PC-9 (cell line): ENCODE measurements at regions not wholly inside any gene's neighbourhood (a gene's known extent, or its start where the extent isn't known, plus 50 kb on each side); places are given as distances from the start of the nearest gene placed in this dataset.
A peak's percentile ranks its signal among the peaks of the same experiment; 100 is the strongest.
"Not testable (repeated sequence)": the region's sequence is repeated elsewhere in the genome, so short reads cannot be mapped to it uniquely, and the experiment has no call there.

Experiments used
- BruUV-seq: library from RNA; stranded (reverse); fragments of 400-500 nt; replicated peaks from 2 replicates; lab custom pipeline; 2021; lab: Mats Ljungman, UMichigan
- CTCF ChIA-PET: fragments of 300-600 bp; sonication (Branson Sonifier 250); formaldehyde crosslinking; loops from one replicate; lab custom pipeline; 2022; ENCODE audit warnings: antibody characterized with exemption; lab: Charles Lee
- POLR2A ChIA-PET: fragments of 300-600 bp; sonication (Branson Sonifier 250); formaldehyde crosslinking; loops from one replicate; lab custom pipeline; 2022; ENCODE audit warnings: antibody characterized with exemption; ENCODE audit not compliant: unreplicated experiment; lab: Charles Lee
- DNase-seq, 2 experiments: peaks; one replicate each; pipeline versions ENCODE4 v3.0.0 to v3.0.0-alpha.2; 2015 to 2022; ENCODE audit warnings: mixed read lengths in 1 of 2
- H2AFZ ChIP-seq: fragments of 200-600 bp; sonication (generic); 2 replicates; pipeline ENCODE4 v1.8.1; 2017; ENCODE audit warnings: antibody characterized with exemption
- H3F3A ChIP-seq: fragments of 200-600 bp; sonication (generic); 2 replicates; pipeline ENCODE4 v1.8.1; 2017; ENCODE audit warnings: antibody characterized with exemption, mild to moderate bottlenecking, low read depth; ENCODE audit not compliant: insufficient read depth
- H3K27ac ChIP-seq: fragments of 200-600 bp; sonication (generic); 2 replicates; pipeline ENCODE4 v1.6.1; 2016; ENCODE audit warnings: mixed run types
- H3K27me3 ChIP-seq: fragments of 200-600 bp; sonication (generic); 2 replicates; pipeline ENCODE4 v1.6.1; 2016; ENCODE audit warnings: low read depth, mixed run types; ENCODE audit not compliant: insufficient read depth
- H3K36me3 ChIP-seq: fragments of 200-600 bp; sonication (generic); 2 replicates; pipeline ENCODE4 v1.6.1; 2016; ENCODE audit warnings: low read depth, mixed run types
- H3K4me1 ChIP-seq: fragments of 200-600 bp; sonication (generic); replicated peaks from 2 replicates; pipeline ENCODE4 v1.6.1; 2016; ENCODE audit warnings: mixed run types; ENCODE audit not compliant: insufficient read depth
- H3K4me2 ChIP-seq: fragments of 200-600 bp; sonication (generic); 2 replicates; pipeline ENCODE4 v1.6.1; 2017; ENCODE audit warnings: mixed run types
- H3K4me3 ChIP-seq: fragments of 200-600 bp; sonication (generic); 2 replicates; pipeline ENCODE4 v1.6.1; 2016; ENCODE audit warnings: mixed run types
- H3K79me2 ChIP-seq: fragments of 200-600 bp; sonication (generic); 2 replicates; pipeline ENCODE4 v1.6.1; 2017; ENCODE audit warnings: low read depth, mixed run types
- H3K9me2 ChIP-seq: fragments of 200-600 bp; sonication (generic); 2 replicates; pipeline ENCODE4 v1.8.1; 2017; ENCODE audit warnings: mild to moderate bottlenecking; ENCODE audit not compliant: insufficient read depth
- H3K9me3 ChIP-seq: fragments of 200-600 bp; sonication (generic); 2 replicates; pipeline ENCODE4 v1.8.1; 2016; ENCODE audit warnings: low read depth; ENCODE audit not compliant: insufficient read depth
- H4K20me1 ChIP-seq: fragments of 200-600 bp; sonication (generic); 2 replicates; pipeline ENCODE4 v1.8.1; 2017; ENCODE audit not compliant: insufficient read depth
- CTCF ChIP-seq: fragments of 200-600 bp; sonication (generic); conservative IDR thresholded peaks from 2 replicates; pipeline ENCODE4 v1.6.1; 2017; ENCODE audit warnings: mixed run types, antibody characterized with exemption, mild to moderate bottlenecking, moderate library complexity
- intact Hi-C: fragments of 100-400 bp; cut with micrococcal nuclease; formaldehyde crosslinking; loops from one replicate; pipeline ENCODE4 v1.10.0; 2022; ENCODE audit not compliant: unreplicated experiment

GRCh38 chr2:109976319-109976718 is 77.8 kb downstream of the LIMS3 start:
- H3K4me3 ChIP-seq, H3K27ac ChIP-seq, H3K9me3 ChIP-seq, BruUV-seq, H3F3A ChIP-seq, CTCF ChIA-PET, H3K9me2 ChIP-seq, H3K4me2 ChIP-seq, H4K20me1 ChIP-seq, H3K36me3 ChIP-seq, POLR2A ChIA-PET, intact Hi-C loops, H3K79me2 ChIP-seq, H3K4me1 ChIP-seq, H3K27me3 ChIP-seq, H2AFZ ChIP-seq: not testable (repeated sequence)
- DNase-seq: peak in 1 of 2 experiments; percentile 9
- peak; percentile 26; the same call in 1 of the 2 replicates for TF ChIP-seq CTCF

GRCh38 chr2:109980754-109981153 is 82.3 kb downstream of the LIMS3 start:
- H3K27ac ChIP-seq, POLR2A ChIA-PET, H3K9me2 ChIP-seq, H3K36me3 ChIP-seq, BruUV-seq, H3K4me2 ChIP-seq, H2AFZ ChIP-seq, H3K79me2 ChIP-seq, H3F3A ChIP-seq, intact Hi-C loops, H4K20me1 ChIP-seq, CTCF ChIA-PET, DNase-seq, H3K4me3 ChIP-seq, H3K27me3 ChIP-seq, H3K9me3 ChIP-seq, H3K4me1 ChIP-seq: not testable (repeated sequence)

GRCh38 chr2:109986389-109987088 is 88.1 kb downstream of the LIMS3 start:
- H2AFZ ChIP-seq, H3K27ac ChIP-seq, H3K36me3 ChIP-seq, H3K9me2 ChIP-seq, H3K4me2 ChIP-seq, H3K9me3 ChIP-seq, POLR2A ChIA-PET, H3K4me1 ChIP-seq, H3K4me3 ChIP-seq, CTCF ChIA-PET, intact Hi-C loops, H3K27me3 ChIP-seq, DNase-seq, H3F3A ChIP-seq, H4K20me1 ChIP-seq, H3K79me2 ChIP-seq: not testable (repeated sequence)
- BruUV-seq: TSS peak; percentile 90

GRCh38 chr2:109987089-109987420 is 88.6 kb downstream of the LIMS3 start:
- CTCF ChIA-PET, intact Hi-C loops, H3K9me3 ChIP-seq, H3K27me3 ChIP-seq, POLR2A ChIA-PET, DNase-seq, H3K4me3 ChIP-seq, H3K36me3 ChIP-seq, H4K20me1 ChIP-seq, H3F3A ChIP-seq, H3K4me1 ChIP-seq, BruUV-seq, H3K4me2 ChIP-seq, H3K27ac ChIP-seq, H3K79me2 ChIP-seq, H2AFZ ChIP-seq, H3K9me2 ChIP-seq: not testable (repeated sequence)

- POLR2A ChIA-PET, H3K9me3 ChIP-seq, H4K20me1 ChIP-seq, intact Hi-C loops, CTCF ChIA-PET, H3K4me3 ChIP-seq, H3F3A ChIP-seq, H2AFZ ChIP-seq, H3K4me2 ChIP-seq, H3K27ac ChIP-seq, H3K79me2 ChIP-seq, DNase-seq, H3K27me3 ChIP-seq, H3K9me2 ChIP-seq, BruUV-seq, H3K36me3 ChIP-seq, H3K4me1 ChIP-seq: not testable (repeated sequence)
Measured at GRCh38 chr2:109987458-109988345, 89.2 kb downstream of the LIMS3 start.

- H3F3A ChIP-seq, H3K4me2 ChIP-seq, POLR2A ChIA-PET, BruUV-seq, intact Hi-C loops, CTCF ChIA-PET, H3K9me2 ChIP-seq, H3K36me3 ChIP-seq, H3K27me3 ChIP-seq, H2AFZ ChIP-seq, H3K79me2 ChIP-seq, H3K4me3 ChIP-seq, H3K4me1 ChIP-seq, H4K20me1 ChIP-seq, H3K9me3 ChIP-seq, H3K27ac ChIP-seq: not testable (repeated sequence)
- peak in 1 of 2 experiments; percentile 68 for DNase-seq
Measured at GRCh38 chr2:109999395-109999794, 100.9 kb downstream of the LIMS3 start.
